Mesendoderm (in vitro differentiated cells): ENCODE measurements at regions not wholly inside any gene's neighbourhood (a gene's known extent, or its start where the extent isn't known, plus 50 kb on each side); places are given as distances from the start of the nearest gene placed in this dataset.

ENCODE experiments used
- DNase-seq: peaks from one replicate; pipeline ENCODE4 v3.0.0; 2013
- H2AK5ac ChIP-seq: 2 replicates; pipeline ENCODE4 v1.6.1; 2013; ENCODE audit warnings: low read length, inconsistent platforms
- H2BK120ac ChIP-seq: 2 replicates; pipeline ENCODE4 v1.6.1; 2013; ENCODE audit warnings: low read depth, mild to moderate bottlenecking, low read length, moderate library complexity, mixed read lengths
- H2BK15ac ChIP-seq: replicated peaks from 2 replicates; pipeline ENCODE4 v1.6.1; 2013; ENCODE audit warnings: low read depth, mild to moderate bottlenecking, moderate library complexity
- H2BK5ac ChIP-seq: 2 replicates; pipeline ENCODE4 v1.6.1; 2013; ENCODE audit warnings: low read length, inconsistent platforms
- H3K18ac ChIP-seq: 2 replicates; pipeline ENCODE4 v1.6.1; 2013; ENCODE audit warnings: mild to moderate bottlenecking, low read length, mixed read lengths
- H3K23ac ChIP-seq: one replicate; pipeline ENCODE4 v1.6.1; 2013; ENCODE audit warnings: low read length
- H3K27ac ChIP-seq: 2 replicates; pipeline ENCODE4 v1.5.1; 2013; ENCODE audit warnings: low read depth, mild to moderate bottlenecking, inconsistent platforms, low read length, moderate library complexity
- H3K27me3 ChIP-seq: 2 replicates; pipeline ENCODE4 v1.6.1; 2013; ENCODE audit warnings: low read length, control low read depth, mild to moderate bottlenecking, inconsistent platforms; ENCODE audit not compliant: insufficient read depth, poor library complexity
- H3K36me3 ChIP-seq: 2 replicates; pipeline ENCODE4 v1.6.1; 2013; ENCODE audit warnings: low read length, inconsistent platforms; ENCODE audit not compliant: control insufficient read depth, insufficient read depth
- H3K4ac ChIP-seq: one replicate; pipeline ENCODE4 v1.6.1; 2013; ENCODE audit warnings: low read depth, mild to moderate bottlenecking, low read length, moderate library complexity
- H3K4me1 ChIP-seq: 2 replicates; pipeline ENCODE4 v1.6.1; 2013; ENCODE audit warnings: low read depth, low read length, inconsistent platforms; ENCODE audit not compliant: control insufficient read depth
- H3K4me2 ChIP-seq: 2 replicates; pipeline ENCODE4 v1.6.1; 2013; ENCODE audit warnings: low read length
- H3K4me3 ChIP-seq: 2 replicates; pipeline ENCODE4 v1.5.1; 2013; ENCODE audit warnings: mild to moderate bottlenecking, low read length
- H3K56ac ChIP-seq: one replicate; pipeline ENCODE4 v1.6.1; 2013; ENCODE audit warnings: low read length
- H3K79me1 ChIP-seq: 2 replicates; pipeline ENCODE4 v1.6.1; 2013; ENCODE audit warnings: low read length, inconsistent platforms
- H3K79me2 ChIP-seq: 2 replicates; pipeline ENCODE4 v1.6.1; 2013; ENCODE audit warnings: mild to moderate bottlenecking, low read length; ENCODE audit not compliant: control insufficient read depth, insufficient read depth
- H3K9ac ChIP-seq: 2 replicates; pipeline ENCODE4 v1.6.1; 2013; ENCODE audit warnings: low read length, inconsistent platforms
- H4K5ac ChIP-seq: one replicate; pipeline ENCODE4 v1.6.1; 2013; ENCODE audit warnings: low read length
- H4K8ac ChIP-seq: one replicate; pipeline ENCODE4 v1.6.1; 2013; ENCODE audit warnings: low read depth, mild to moderate bottlenecking, control low read depth, low read length, moderate library complexity
- WGBS: extraction: QIAGEN DNeasy Blood & Tissue Kit; methylation state at CpG from one replicate; pipeline ENCODE4 v1.1.7; 2013; ENCODE audit warnings: low lambda C conversion rate, missing lambda C conversion rate; ENCODE audit not compliant: insufficient coverage; ENCODE audit errors: extremely low coverage; 5-methylcytosine and 5-hydroxymethylcytosine counted together

DNA sequence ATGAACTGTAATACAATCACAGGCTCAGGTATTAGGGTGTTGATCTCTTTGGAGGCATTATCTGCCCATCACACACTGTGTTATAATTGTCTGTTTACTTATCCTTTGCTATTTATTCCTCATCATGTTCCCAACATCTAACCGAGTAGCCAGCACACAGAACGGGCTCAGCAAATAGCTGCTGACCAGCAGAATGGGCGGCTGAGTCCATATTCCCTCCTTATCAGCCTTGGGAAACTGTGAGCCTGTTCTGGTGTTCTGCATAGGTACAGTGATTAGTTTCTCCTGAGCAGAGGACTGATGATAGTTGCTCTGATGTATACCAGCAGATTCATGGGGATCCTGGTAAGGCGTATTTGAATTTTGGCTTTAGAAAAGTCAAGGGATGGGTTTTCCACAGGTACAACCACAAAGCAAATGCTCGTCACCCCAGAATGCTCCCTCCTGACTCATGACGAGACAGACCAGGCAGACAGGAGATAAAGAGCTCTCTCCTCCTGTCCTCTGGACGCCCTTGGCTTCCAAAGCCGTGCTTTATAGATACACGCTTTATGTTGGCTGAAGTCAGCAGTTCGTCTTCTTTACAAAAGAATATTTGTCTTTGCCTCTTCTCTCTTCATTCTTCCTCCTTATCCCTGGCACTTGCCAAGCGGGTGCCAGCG, 166.7 kb downstream of the TTLL2 start:
- Histone ChIP-seq H3K79me1 (no peaks in the 10 kb centered on the region), H3K4me3 (no peak overlapping the region), H3K4me2 (no peak overlapping the region), H3K18ac (no peak overlapping the region), H3K27me3 (no peaks in the 10 kb centered on the region), H2AK5ac (no peak overlapping the region), H3K36me3 (no peaks in the 10 kb centered on the region), H2BK5ac (no peak overlapping the region), H2BK15ac (no peak overlapping the region), H4K8ac (no peak overlapping the region), H4K5ac (no peak overlapping the region), H3K23ac (no peak overlapping the region), H2BK120ac (no peak overlapping the region), H3K4me1 (peaks cover 2% of the 10 kb centered on the region), H3K27ac (no peak overlapping the region), H3K9ac (no peak overlapping the region), H3K4ac (no peak overlapping the region), H3K79me2 (no peaks in the 10 kb centered on the region), H3K56ac (no peak overlapping the region)
- WGBS = no CpG with 5 or more reads among the region's 12 CpGs
- DNase-seq = no peak

DNA sequence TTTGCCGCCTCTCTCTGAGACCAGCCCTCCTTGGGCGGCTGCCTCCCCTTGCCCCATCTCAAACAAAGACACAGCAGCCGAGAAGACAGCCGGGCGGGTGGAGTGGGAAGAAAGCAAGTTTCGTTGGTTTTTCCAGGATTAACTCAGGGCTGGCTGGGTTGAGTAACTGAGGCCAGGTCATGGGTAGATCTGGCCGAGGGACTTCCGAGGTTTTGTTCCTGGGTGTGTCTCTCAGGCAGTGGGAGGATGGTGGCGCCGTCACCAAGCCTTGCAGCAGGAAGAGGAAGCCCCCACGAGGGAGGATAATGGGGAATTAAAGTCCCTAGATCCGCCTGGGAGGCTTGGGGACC, 167.2 kb downstream of the TTLL2 start:
- Histone ChIP-seq H4K5ac (no peak overlapping the region), H2BK120ac (no peak overlapping the region), H3K79me2 (no peaks in the 10 kb centered on the region), H4K8ac (no peak overlapping the region), H3K79me1 (no peaks in the 10 kb centered on the region), H2AK5ac (no peak overlapping the region), H3K18ac (no peak overlapping the region), H3K56ac (no peak overlapping the region), H2BK5ac (no peak overlapping the region), H3K4ac (no peak overlapping the region), H3K27ac (no peak overlapping the region), H3K23ac (no peak overlapping the region), H3K4me1 (peaks cover 2% of the 10 kb centered on the region), H2BK15ac (no peak overlapping the region), H3K27me3 (no peaks in the 10 kb centered on the region), H3K4me3 (no peak overlapping the region), H3K36me3 (no peaks in the 10 kb centered on the region), H3K9ac (no peak overlapping the region), H3K4me2 (no peak overlapping the region)
- no CpG with 5 or more reads among the region's 12 CpGs for WGBS
- no peak for DNase-seq

- H3K27ac ChIP-seq = no peak overlapping the region
- H3K4ac ChIP-seq = no peak overlapping the region
- H4K5ac ChIP-seq = no peak overlapping the region
- peaks cover 2% of the 10 kb centered on the region for H3K4me1 ChIP-seq
- H2BK15ac ChIP-seq = no peak overlapping the region
- no peaks in the 10 kb centered on the region for H3K79me2 ChIP-seq
- DNase-seq = no peak
- no peak overlapping the region for H3K4me2 ChIP-seq
- H3K23ac ChIP-seq = no peak overlapping the region
- H3K56ac ChIP-seq = no peak overlapping the region
- no peak overlapping the region for H4K8ac ChIP-seq
- H3K18ac ChIP-seq = no peak overlapping the region
- no CpG with 5 or more reads among the region's 3 CpGs for WGBS
- no peak overlapping the region for H2AK5ac ChIP-seq
- no peaks in the 10 kb centered on the region for H3K36me3 ChIP-seq
- no peaks in the 10 kb centered on the region for H3K27me3 ChIP-seq
- H3K79me1 ChIP-seq = no peaks in the 10 kb centered on the region
- H3K9ac ChIP-seq = no peak overlapping the region
- H2BK5ac ChIP-seq = no peak overlapping the region
- H2BK120ac ChIP-seq = no peak overlapping the region
- no peak overlapping the region for H3K4me3 ChIP-seq
Measured at GRCh38 chr6:167493310-167493709, 168.4 kb downstream of the TTLL2 start.

GRCh38 chr6:167493976-167494697, 169.3 kb downstream of the TTLL2 start:
- Histone ChIP-seq H2BK120ac (no peak overlapping the region), H3K4me1 (peaks cover 2% of the 10 kb centered on the region), H3K4me3 (no peak overlapping the region), H3K9ac (no peak overlapping the region), H3K18ac (no peak overlapping the region), H3K56ac (no peak overlapping the region), H2BK5ac (no peak overlapping the region), H2AK5ac (no peak overlapping the region), H4K5ac (no peak overlapping the region), H3K36me3 (no peaks in the 10 kb centered on the region), H3K27me3 (no peaks in the 10 kb centered on the region), H2BK15ac (no peak overlapping the region), H3K4ac (no peak overlapping the region), H3K79me1 (no peaks in the 10 kb centered on the region), H3K4me2 (no peak overlapping the region), H3K23ac (no peak overlapping the region), H3K27ac (no peak overlapping the region), H3K79me2 (no peaks in the 10 kb centered on the region), H4K8ac (no peak overlapping the region)
- no peak for DNase-seq
- WGBS = no CpG with 5 or more reads among the region's 28 CpGs

- no peak for DNase-seq
- 95% methylated on average over 7 of the region's 23 CpGs for WGBS
- no peak overlapping the region for H2AK5ac ChIP-seq
- no peak overlapping the region for H3K23ac ChIP-seq
- no peak overlapping the region for H3K4me3 ChIP-seq
- no peak overlapping the region for H3K18ac ChIP-seq
- H2BK120ac ChIP-seq = no peak overlapping the region
- H3K27ac ChIP-seq = no peak overlapping the region
- no peak overlapping the region for H3K56ac ChIP-seq
- no peak overlapping the region for H3K4me2 ChIP-seq
- peaks cover 2% of the 10 kb centered on the region for H3K4me1 ChIP-seq
- no peak overlapping the region for H3K9ac ChIP-seq
- no peaks in the 10 kb centered on the region for H3K79me2 ChIP-seq
- no peak overlapping the region for H2BK5ac ChIP-seq
- H3K36me3 ChIP-seq = no peaks in the 10 kb centered on the region
- no peak overlapping the region for H2BK15ac ChIP-seq
- no peaks in the 10 kb centered on the region for H3K79me1 ChIP-seq
- H4K5ac ChIP-seq = no peak overlapping the region
- no peak overlapping the region for H4K8ac ChIP-seq
- H3K27me3 ChIP-seq = no peaks in the 10 kb centered on the region
- no peak overlapping the region for H3K4ac ChIP-seq
Measured at GRCh38 chr6:167494698-167495435, 170.0 kb downstream of the TTLL2 start.
